NB4 (cell line): ENCODE measurements at regions not wholly inside any gene's neighbourhood (a gene's known extent, or its start where the extent isn't known, plus 50 kb on each side); places are given as distances from the start of the nearest gene placed in this dataset.

ENCODE experiments used
- DNase-seq: peaks from one replicate; pipeline ENCODE4 v3.0.0; 2010; ENCODE audit warnings: low read depth
- H3K4me3 ChIP-seq: one replicate; pipeline ENCODE4 v1.5.1; 2011; ENCODE audit warnings: mild to moderate bottlenecking, low read depth, low read length, moderate library complexity
- MYC ChIP-seq: IDR thresholded peaks from 2 replicates; pipeline ENCODE4 v1.6.1; 2011; ENCODE audit warnings: low read depth, low read length
- POLR2A ChIP-seq: IDR thresholded peaks from 2 replicates; pipeline ENCODE4 v1.6.1; 2011; ENCODE audit warnings: mild to moderate bottlenecking; ENCODE audit not compliant: insufficient read length; ENCODE audit errors: extremely low read depth
- TF ChIP-seq, protein P1 (sequence below): IDR thresholded peaks from one replicate; pipeline ENCODE4 v1.5.1; 2012; ENCODE audit warnings: low read depth, low read length
- TF ChIP-seq, protein P2 (sequence below): IDR thresholded peaks from 2 replicates; pipeline ENCODE4 v1.6.1; 2011; ENCODE audit warnings: low read depth, low read length

DNA sequence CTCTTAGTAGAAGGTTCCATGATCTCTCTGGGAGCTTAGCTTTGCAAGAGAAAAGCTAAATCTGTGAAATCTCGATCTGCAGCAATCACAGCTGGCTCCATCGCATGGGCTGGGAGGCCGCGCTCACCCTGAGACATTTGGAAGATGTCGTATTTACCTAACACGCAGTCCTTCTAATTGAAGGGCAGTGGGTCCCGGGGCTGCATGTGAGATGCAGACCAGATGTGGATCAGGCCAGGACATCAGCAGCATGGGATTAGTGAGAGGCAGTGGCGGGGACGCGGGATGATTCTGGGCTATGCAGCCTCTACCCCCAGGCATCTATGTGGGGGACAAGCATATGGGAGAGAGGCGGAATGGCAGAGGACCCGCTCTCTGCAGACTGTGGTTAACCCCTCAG is 312.4 kb upstream of the RTL1 start:
- DNase-seq, result no peak
- H3K4me3 ChIP-seq, result no peak overlapping the region
- TF ChIP-seq POLR2A (no peak), MYC (no peak)
- TF ChIP-seq, protein P1, sequence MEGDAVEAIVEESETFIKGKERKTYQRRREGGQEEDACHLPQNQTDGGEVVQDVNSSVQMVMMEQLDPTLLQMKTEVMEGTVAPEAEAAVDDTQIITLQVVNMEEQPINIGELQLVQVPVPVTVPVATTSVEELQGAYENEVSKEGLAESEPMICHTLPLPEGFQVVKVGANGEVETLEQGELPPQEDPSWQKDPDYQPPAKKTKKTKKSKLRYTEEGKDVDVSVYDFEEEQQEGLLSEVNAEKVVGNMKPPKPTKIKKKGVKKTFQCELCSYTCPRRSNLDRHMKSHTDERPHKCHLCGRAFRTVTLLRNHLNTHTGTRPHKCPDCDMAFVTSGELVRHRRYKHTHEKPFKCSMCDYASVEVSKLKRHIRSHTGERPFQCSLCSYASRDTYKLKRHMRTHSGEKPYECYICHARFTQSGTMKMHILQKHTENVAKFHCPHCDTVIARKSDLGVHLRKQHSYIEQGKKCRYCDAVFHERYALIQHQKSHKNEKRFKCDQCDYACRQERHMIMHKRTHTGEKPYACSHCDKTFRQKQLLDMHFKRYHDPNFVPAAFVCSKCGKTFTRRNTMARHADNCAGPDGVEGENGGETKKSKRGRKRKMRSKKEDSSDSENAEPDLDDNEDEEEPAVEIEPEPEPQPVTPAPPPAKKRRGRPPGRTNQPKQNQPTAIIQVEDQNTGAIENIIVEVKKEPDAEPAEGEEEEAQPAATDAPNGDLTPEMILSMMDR, result no peak
- TF ChIP-seq, protein P2, sequence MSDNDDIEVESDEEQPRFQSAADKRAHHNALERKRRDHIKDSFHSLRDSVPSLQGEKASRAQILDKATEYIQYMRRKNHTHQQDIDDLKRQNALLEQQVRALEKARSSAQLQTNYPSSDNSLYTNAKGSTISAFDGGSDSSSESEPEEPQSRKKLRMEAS, result no peak

DNA sequence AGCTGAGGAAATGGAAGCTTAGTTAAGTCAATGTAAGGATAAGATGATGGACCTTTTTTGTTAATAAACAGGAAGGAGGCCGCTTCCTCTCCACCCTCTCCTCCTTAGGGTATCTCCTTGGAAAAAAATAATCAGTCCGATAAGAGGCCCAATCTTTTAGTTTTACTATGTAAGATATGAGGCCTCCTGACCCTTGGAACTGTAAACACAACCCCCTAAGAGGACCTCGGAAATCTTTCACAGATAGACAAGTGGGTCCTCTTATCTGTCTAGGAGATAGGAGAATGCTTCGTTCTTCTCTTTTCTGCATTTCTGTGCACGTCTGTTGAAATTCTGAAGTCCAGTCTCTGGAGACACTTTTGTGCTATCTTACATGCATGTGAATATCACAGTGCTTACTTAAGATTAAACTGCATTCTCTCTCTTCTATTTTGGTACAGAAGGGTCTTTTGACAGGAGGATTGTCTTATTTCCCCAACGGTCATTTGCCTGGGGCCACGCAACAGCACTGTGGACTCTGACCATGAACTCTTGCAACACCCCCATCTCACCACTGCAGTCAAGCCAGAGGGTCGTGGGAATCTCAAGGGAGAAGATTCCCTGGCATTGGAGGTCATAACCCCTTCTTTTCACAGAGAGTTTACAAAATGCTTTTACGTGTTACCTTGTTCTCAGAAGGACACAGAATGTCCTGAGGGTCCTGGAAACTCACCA is 313.0 kb upstream of the RTL1 start:
- TF ChIP-seq, protein P1, result no peak
- TF ChIP-seq, protein P2, result no peak
- TF ChIP-seq POLR2A (no peak), MYC (no peak)
- no peak overlapping the region for H3K4me3 ChIP-seq
- DNase-seq, result no peak

DNA sequence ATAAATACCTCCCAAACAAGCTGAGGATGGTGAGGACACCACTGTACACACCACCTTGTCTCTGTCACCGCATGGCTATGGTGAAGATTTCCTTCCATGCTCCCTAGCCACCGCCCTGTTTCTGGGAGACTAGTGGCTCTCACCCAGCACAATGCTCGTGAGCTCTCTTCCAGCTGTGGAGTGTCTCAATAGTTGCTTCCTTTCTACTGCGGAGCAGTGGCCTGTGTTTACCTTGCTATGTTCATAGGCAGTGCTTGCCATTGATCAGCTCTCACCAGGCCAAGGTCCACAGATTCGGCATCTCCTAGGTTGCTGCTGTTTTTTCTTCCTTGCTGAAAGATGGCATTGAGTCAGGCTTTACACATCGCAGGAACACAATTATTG is 313.6 kb upstream of the RTL1 start:
- no peak for DNase-seq
- no peak overlapping the region for H3K4me3 ChIP-seq
- no peak for TF ChIP-seq POLR2A
- TF ChIP-seq, protein P2, result no peak
- TF ChIP-seq, protein P1, result no peak
- no peak for TF ChIP-seq MYC

DNA sequence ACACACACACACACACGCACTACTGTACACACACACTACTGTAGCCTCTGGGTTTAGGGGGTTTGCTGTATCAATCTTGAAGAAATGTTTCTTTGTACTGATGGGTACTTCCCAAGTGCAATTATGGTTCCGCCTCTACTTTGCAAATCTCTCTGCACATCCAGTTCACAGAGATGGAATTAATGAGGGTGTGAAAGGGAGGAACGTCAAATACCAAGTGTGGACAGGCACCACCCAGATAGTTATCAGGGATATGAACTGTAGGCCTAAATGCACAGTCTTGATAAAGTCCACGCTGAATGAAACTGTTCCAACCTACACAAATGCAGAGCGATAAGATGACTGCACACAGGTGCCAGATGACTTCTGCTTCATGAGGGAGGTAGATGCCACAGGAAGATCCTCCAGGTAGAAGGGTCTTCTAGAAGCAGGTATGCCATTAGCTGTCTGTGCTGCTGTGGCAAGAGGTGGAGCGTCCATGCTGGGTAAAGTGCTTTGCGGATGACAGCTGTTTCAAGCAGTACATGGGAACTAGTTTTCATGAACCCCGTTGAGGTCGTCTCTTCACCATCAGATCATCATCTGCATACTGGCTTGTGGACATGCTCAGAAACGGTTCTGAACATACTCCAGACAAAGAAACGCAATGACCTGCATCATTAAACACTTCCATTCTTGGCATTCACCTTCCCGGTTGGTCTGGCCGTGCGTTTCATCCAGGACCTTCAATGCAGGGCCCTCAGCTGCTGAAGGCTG is 314.3 kb upstream of the RTL1 start:
- no peak for DNase-seq
- no peak overlapping the region for H3K4me3 ChIP-seq
- TF ChIP-seq POLR2A (no peak), MYC (no peak)
- TF ChIP-seq, protein P2, result no peak
- TF ChIP-seq, protein P1, result no peak

DNA sequence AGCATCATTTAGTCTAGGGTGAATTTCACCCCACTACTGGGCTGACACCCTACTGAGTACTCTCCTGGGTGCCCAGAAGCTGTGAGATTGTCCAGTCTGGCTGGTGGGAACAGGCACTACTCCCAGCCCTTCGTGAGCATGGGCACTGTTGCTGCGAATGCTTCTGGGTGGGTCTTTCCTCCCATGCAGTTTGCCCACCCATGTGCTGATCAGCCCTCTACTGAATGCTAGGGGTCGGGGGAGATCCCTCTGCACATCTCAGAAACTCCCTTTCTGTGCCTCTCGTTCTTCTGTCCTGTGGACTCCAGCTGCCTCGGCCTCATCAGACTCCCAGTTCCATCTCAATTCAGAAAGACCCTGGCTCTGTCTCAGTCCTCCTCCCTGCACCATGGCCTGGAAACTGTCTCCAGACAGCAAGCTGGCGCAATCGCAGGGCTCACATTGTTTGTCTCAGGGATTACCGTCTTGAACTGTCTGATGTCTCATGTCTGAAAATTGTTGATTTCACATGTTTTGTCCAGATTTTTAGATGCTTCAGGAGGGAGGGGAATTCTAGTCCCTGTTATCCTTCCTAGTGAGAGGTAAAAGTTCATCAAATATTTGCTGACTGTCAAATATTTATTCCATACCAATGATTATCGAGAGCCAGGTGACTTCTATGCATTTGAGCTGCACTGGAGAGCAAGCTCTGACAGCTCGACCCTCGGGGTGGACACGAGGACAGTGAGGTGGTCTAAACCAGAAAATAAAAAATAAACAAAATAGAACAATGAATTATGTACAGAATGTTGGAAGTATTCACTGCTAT is 316.6 kb upstream of the RTL1 start:
- TF ChIP-seq, protein P1, result no peak
- TF ChIP-seq MYC (no peak), POLR2A (no peak)
- TF ChIP-seq, protein P2, result no peak
- DNase-seq, result no peak
- H3K4me3 ChIP-seq, result no peak overlapping the region
